Chondrocyte (in vitro differentiated cells): ENCODE measurements at regions not wholly inside any gene's neighbourhood (a gene's known extent, or its start where the extent isn't known, plus 50 kb on each side); places are given as distances from the start of the nearest gene placed in this dataset.

Experiments
- DNase-seq: peaks from one replicate; pipeline ENCODE4 v3.0.0; 2021; ENCODE audit warnings: mixed read lengths, low spot score
- H3K27ac Mint-ChIP-seq: one replicate; pipeline ENCODE4 v1.8.0; 2021; ENCODE audit warnings: mild to moderate bottlenecking, moderate library complexity, mixed read lengths; ENCODE audit not compliant: unreplicated experiment
- H3K27me3 Mint-ChIP-seq: 2 replicates; pipeline ENCODE4 v1.8.0; 2021; ENCODE audit warnings: low read depth, mixed read lengths
- H3K36me3 Mint-ChIP-seq: 2 replicates; pipeline ENCODE4 v1.8.0; 2021; ENCODE audit warnings: low read depth, mixed read lengths
- H3K4me1 Mint-ChIP-seq: 2 replicates; pipeline ENCODE4 v1.8.0; 2021; ENCODE audit warnings: low read depth, mild to moderate bottlenecking, mixed read lengths
- H3K4me3 Mint-ChIP-seq: one replicate; pipeline ENCODE4 v1.8.0; 2021; ENCODE audit warnings: mild to moderate bottlenecking, moderate library complexity, mixed read lengths; ENCODE audit not compliant: unreplicated experiment
- H3K9me3 Mint-ChIP-seq: 2 replicates; pipeline ENCODE4 v1.8.0; 2021; ENCODE audit warnings: low read depth, mixed read lengths
- TF ChIP-seq, protein P1 (sequence below): fragments of 200-600 bp; sonication (generic); IDR thresholded peaks from 2 replicates; pipeline ENCODE4 v1.5.0; 2021; ENCODE audit warnings: antibody characterized with exemption, mild to moderate bottlenecking, moderate library complexity

DNA sequence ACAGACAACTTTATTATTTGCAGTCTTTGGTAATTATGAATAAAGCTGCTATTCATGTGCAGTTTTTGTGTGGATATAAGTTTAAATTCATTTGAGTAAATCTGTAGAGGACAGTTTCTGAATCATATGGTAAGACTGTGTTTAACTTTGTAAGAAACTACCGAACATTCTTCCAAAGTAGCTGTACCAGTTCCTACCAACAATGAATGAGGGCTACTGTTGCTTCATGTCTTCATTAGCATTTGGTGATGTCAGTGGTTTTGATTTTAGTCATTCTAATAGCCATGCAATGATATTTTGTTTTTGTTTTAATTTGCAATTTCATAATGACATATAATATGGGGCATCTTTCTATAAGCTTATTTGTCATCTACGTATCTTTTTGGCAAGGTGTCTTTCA is 501.3 kb upstream of the RORB start:
- no peak overlapping the region for H3K4me3 Mint-ChIP-seq
- no peaks in the 10 kb centered on the region for H3K4me1 Mint-ChIP-seq

DNA sequence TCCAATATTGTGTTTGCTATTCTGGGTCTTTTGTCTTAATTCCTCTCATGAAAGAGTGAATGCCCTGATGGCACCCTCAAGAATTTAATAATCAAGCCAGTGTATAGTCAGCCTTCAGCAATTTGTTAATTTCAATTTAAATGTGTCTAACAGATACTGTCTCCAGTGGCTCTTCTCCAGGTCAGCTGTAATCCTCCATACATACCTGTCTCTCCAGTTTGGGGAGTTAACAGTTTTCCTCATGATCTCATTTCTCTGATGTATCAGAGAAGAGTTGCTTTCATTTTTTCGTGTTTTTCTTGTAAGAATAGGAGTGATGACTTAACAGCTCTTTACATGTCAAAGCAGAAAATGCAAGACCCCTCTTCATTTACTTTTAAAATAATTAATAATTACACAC is 500.3 kb upstream of the RORB start:
- Mint-ChIP-seq H3K27ac (no peak overlapping the region), H3K27me3 (peaks cover 13% of the 10 kb centered on the region), H3K4me1 (no peaks in the 10 kb centered on the region), H3K4me3 (no peak overlapping the region), H3K36me3 (no peaks in the 10 kb centered on the region), H3K9me3 (peaks cover 2% of the 10 kb centered on the region)
- TF ChIP-seq, protein P1, sequence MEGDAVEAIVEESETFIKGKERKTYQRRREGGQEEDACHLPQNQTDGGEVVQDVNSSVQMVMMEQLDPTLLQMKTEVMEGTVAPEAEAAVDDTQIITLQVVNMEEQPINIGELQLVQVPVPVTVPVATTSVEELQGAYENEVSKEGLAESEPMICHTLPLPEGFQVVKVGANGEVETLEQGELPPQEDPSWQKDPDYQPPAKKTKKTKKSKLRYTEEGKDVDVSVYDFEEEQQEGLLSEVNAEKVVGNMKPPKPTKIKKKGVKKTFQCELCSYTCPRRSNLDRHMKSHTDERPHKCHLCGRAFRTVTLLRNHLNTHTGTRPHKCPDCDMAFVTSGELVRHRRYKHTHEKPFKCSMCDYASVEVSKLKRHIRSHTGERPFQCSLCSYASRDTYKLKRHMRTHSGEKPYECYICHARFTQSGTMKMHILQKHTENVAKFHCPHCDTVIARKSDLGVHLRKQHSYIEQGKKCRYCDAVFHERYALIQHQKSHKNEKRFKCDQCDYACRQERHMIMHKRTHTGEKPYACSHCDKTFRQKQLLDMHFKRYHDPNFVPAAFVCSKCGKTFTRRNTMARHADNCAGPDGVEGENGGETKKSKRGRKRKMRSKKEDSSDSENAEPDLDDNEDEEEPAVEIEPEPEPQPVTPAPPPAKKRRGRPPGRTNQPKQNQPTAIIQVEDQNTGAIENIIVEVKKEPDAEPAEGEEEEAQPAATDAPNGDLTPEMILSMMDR: no peak
- no peak for DNase-seq

More for the DNA sequence above, 501.3 kb upstream of the RORB start:
- DNase-seq: no peak
- no peak overlapping the region for H3K27ac Mint-ChIP-seq
- no peaks in the 10 kb centered on the region for H3K36me3 Mint-ChIP-seq
- peaks cover 3% of the 10 kb centered on the region for H3K9me3 Mint-ChIP-seq
- TF ChIP-seq, protein P1: no peak
- peaks cover 11% of the 10 kb centered on the region for H3K27me3 Mint-ChIP-seq

DNA sequence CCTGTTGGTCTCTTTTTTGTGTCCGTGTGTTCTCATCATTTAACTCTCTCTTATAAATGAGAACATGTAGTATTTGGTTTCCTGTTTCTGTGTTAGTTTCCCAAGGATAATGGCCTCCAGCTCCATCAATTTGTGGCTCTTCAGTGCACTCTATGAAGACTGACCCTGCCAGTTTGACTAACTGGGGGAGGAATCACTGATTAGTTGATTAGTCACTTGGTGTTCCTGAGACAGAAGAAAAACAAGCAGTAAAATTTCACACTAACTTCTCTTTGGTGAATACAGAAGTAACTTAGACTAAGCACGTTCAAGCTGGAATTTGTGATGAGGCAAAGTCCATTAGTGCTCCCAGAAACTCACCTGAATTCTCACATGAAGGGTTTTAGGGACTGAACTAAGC is 495.8 kb upstream of the RORB start:
- TF ChIP-seq, protein P1: no peak
- H3K36me3 Mint-ChIP-seq: no peaks in the 10 kb centered on the region
- no peak overlapping the region for H3K27ac Mint-ChIP-seq
- DNase-seq: no peak
- H3K4me3 Mint-ChIP-seq: no peak overlapping the region
- no peaks in the 10 kb centered on the region for H3K9me3 Mint-ChIP-seq
- H3K27me3 Mint-ChIP-seq: peaks cover 15% of the 10 kb centered on the region
- no peaks in the 10 kb centered on the region for H3K4me1 Mint-ChIP-seq

GRCh38 chr9:74006935-74007334 is 490.2 kb upstream of the RORB start:
- no peak for DNase-seq
- Mint-ChIP-seq H3K9me3 (no peaks in the 10 kb centered on the region), H3K27ac (no peak overlapping the region)

DNA sequence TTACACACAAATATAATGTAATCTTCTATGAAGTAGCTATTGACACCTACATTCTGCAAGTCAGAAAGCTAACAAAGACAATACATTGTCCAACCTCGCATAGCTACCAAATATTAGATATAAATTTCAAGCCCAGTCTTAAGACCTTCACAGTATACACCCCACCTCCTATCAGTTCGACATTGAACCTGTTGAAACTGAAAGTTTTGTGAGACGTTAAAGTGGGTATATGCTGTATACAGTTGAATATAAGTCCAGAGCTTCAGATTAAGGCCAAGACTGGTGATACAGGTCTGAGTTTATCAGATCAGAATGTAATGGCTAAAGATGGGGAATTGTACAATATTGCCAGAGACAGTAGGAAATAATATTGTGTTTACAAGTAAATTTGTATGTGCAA is 489.3 kb upstream of the RORB start:
- Mint-ChIP-seq H3K27ac (no peak overlapping the region), H3K9me3 (no peaks in the 10 kb centered on the region), H3K27me3 (peaks cover 4% of the 10 kb centered on the region), H3K36me3 (no peaks in the 10 kb centered on the region), H3K4me1 (no peaks in the 10 kb centered on the region), H3K4me3 (no peak overlapping the region)
- no peak for DNase-seq
- TF ChIP-seq, protein P1: no peak

More at GRCh38 chr9:74006935-74007334, 490.2 kb upstream of the RORB start:
- Mint-ChIP-seq H3K36me3 (no peaks in the 10 kb centered on the region), H3K27me3 (peaks cover 4% of the 10 kb centered on the region), H3K4me3 (no peak overlapping the region), H3K4me1 (no peaks in the 10 kb centered on the region)
- TF ChIP-seq, protein P1: no peak
